HG02678 (cell line): ENCODE measurements at regions not wholly inside any gene's neighbourhood (a gene's known extent, or its start where the extent isn't known, plus 50 kb on each side); places are given as distances from the start of the nearest gene placed in this dataset.
"Not testable (repeated sequence)": the region's sequence is repeated elsewhere in the genome, so short reads cannot be mapped to it uniquely, and the experiment has no call there.

ENCODE experiments used
- ATAC-seq: cut with Tn5 transposase; IDR thresholded peaks from one replicate; pipeline ENCODE4 v1.9.1; 2021; ENCODE audit warnings: mild to moderate bottlenecking, moderate library complexity; ENCODE audit not compliant: unreplicated experiment

DNA sequence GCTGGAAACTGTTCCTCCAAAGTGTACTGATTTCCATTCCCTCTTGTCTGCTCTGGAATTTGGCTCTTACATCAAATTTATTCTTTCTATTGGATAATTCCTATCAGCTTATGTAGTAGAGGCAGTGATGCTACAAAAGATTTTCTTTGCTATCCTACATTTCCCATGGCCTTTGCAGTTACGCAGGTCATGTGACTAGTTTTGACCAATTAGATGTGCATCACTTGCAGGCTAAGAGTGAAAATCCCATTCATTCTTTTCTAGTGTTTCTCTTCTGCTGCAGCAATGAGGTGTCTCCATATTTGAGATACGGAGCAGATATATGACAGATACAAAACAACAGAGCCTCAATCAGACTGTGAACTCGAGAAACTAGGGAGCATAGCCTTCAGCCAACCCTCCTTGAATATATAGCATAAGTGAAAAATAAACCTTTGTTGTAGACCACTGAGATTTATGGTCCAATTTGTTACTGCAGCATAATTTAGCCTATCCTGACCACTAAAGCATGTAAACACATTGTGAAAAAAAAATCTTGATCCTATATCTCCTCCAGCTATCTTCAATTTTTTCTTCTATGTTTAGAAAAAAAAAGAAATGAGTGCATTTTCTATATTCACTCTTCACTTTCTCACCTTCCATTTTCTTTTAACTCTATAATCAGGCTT is 102.0 kb downstream of the HNMT start:
- no peak for ATAC-seq

- no peak for ATAC-seq
Measured at GRCh38 chr2:138066841-138067240, 102.6 kb downstream of the HNMT start.

DNA sequence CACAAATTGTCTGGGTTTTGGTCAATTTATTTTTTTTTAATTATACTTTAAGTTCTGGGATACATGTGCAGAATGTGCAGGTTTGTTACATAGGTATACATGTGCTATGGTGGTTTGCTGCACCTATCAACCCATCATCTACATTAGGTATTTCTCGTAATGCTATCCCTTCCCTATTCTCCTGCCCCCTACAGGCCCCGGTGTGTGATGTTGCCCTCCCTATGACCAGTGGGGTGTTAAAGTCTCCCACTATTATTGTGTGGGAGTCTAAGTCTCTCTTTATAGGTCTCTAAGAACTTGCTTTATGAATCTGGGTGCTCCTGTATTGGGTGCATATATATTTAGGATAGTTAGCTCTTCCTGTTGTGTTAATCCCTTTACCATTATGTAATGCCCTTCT is 104.4 kb downstream of the HNMT start:
- ATAC-seq: not testable (repeated sequence)

DNA sequence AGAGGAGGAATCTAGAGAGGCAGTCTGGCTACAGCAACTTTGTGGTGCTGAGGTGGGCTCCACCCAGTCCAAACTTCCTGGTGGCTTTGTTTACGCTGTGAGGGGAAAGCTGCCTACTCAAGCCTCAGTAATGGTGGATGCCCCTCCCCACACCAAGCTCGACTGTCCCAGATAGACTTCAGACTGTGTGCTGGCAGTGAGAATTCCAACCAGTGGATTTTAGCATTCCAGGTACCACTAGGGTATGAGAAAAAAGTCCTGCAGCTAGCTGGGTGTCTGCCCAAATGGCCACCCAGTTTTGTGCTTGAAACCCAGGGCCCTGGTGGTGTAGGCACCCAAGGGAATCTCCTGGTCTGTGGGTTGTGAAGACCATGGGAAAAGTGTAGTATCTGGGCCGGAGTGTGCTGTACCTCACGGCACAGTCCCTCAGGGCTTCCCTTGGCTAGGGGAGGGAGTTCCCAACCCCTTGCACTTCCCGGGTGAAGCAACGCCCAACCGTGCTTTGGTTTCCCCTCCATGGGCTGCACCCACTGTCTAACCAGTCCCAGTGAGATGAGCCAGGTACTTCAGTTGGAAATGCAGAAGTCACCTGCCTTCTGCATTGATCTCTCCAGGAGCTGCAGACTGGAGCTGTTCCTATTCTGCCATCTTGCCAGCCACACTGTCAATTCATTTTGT is 106.9 kb downstream of the HNMT start:
- not testable (repeated sequence) for ATAC-seq

- ATAC-seq: no peak
Measured at GRCh38 chr2:138071720-138072719, 107.7 kb downstream of the HNMT start.

GRCh38 chr2:138078153-138078552 is 113.9 kb downstream of the HNMT start:
- ATAC-seq: no peak

DNA sequence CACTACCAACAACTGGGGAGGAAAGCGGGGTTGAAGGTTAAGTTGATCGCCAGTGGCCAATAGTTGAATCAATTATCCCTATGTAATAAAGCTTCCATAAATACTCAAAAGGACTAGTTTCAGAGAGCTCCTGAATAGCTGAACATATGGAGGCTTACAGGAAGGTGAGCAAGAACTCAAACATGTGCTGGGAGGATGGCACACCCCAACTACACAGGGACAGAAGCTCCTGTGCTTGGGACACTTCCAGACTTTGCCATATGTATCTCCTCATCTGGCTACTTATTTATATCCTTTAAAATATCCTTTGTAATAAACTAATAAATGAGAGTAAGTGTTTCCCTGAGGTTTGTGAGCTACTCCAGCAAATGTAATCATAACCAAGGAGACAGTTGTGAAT is 115.7 kb downstream of the HNMT start:
- no peak for ATAC-seq

GRCh38 chr2:138081225-138082073 is 117.2 kb downstream of the HNMT start:
- no peak for ATAC-seq

- no peak for ATAC-seq
Measured at GRCh38 chr2:138084206-138084605, 119.9 kb downstream of the HNMT start.

- ATAC-seq: not testable (repeated sequence)
Measured at GRCh38 chr2:138085441-138085840, 121.2 kb downstream of the HNMT start.

- ATAC-seq: no peak
Measured at GRCh38 chr2:138086576-138086975, 122.3 kb downstream of the HNMT start.

- no peak for ATAC-seq
Measured at GRCh38 chr2:138087751-138088593, 123.7 kb downstream of the HNMT start.

GRCh38 chr2:138090330-138090729 is 126.1 kb downstream of the HNMT start:
- ATAC-seq: peak; percentile 84

DNA sequence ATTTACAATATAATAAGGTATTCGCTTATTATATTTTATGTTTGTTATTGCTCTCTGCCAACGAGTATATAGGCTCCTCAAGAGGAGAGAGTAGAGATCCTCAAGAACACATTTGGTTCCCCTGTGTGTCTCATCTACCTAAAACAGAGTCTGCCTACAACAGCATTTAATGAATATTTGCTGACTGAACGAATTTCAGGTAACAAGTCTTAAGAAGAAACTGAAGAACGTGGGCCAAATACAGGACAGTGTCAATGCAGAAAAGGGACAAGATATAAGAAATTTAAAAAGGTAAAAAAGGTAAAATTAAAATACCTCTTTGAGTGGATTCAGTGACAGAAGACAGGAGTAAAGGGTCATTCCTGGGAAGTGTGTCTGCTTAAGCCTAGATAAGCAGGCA is 129.2 kb downstream of the HNMT start:
- ATAC-seq: no peak

- ATAC-seq: no peak
Measured at GRCh38 chr2:138094031-138094430, 129.8 kb downstream of the HNMT start.

- ATAC-seq: no peak
Measured at GRCh38 chr2:138095336-138095735, 131.1 kb downstream of the HNMT start.

DNA sequence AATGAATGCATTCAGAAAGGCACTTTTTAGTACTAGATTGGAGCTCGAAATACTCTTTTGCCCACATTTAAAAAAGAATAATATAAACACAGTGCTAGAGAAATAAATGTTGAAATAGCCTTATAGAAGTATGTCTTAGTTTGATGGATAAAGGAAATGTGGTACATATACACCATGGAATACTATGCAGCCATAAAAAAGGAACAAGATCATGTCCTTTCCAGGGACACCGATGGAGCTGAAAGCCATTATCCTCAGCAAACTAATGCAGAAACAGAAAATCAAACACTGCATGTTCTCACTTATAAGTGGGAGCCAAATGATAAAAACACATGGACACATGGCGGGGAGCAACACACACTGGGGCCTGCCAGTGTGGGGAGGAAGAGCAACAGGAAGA is 135.0 kb downstream of the HNMT start:
- not testable (repeated sequence) for ATAC-seq

DNA sequence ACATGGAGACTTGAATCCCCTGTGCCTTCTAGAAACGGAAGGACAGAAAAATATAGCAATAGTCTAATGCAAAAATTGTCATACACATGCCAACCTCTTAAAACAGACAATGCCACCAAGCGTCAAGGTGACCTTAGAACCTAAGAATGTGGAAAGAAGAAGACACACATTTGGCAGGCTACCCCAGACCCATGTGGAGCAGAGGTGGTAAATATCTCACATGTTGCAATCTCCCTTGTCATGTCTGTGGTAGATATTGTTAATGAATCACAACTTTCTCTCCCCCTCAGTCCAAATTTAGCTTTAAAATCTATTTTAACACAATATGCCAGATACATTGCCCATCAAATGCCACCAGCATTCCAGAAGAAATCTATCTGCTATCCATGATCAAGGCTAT is 137.4 kb downstream of the HNMT start:
- no peak for ATAC-seq

- no peak for ATAC-seq
Measured at GRCh38 chr2:138102664-138103063, 138.4 kb downstream of the HNMT start.

GRCh38 chr2:138103156-138103555 is 138.9 kb downstream of the HNMT start:
- ATAC-seq: no peak
